ENCODE measurements at regions not wholly inside any gene's neighbourhood (a gene's known extent, or its start where the extent isn't known, plus 50 kb on each side); places are given as distances from the start of the nearest gene placed in this dataset.

GRCh38 chr2:78465707-78466106 is 559.8 kb upstream of the REG3G start:
- H3K4me1 ChIP-seq (replicated peaks; ENCODE audit: insufficient read depth) = no peaks in the 10 kb centered on the region
- ChIA-PET CTCF (no interaction called here), POLR2A (ENCODE audit: unreplicated experiment) (no interaction called here)
- peaks cover 3% of the 10 kb centered on the region; the same call in 1 of the 2 replicates for H3K36me3 ChIP-seq (ENCODE audit: low read depth)
- no TSS peak for BruUV-seq (replicated peaks)
- no peak for TF ChIP-seq EZH2 (IDR thresholded peaks at IDR 0.05; ENCODE audit: low read depth)
- TF ChIP-seq, protein P1, sequence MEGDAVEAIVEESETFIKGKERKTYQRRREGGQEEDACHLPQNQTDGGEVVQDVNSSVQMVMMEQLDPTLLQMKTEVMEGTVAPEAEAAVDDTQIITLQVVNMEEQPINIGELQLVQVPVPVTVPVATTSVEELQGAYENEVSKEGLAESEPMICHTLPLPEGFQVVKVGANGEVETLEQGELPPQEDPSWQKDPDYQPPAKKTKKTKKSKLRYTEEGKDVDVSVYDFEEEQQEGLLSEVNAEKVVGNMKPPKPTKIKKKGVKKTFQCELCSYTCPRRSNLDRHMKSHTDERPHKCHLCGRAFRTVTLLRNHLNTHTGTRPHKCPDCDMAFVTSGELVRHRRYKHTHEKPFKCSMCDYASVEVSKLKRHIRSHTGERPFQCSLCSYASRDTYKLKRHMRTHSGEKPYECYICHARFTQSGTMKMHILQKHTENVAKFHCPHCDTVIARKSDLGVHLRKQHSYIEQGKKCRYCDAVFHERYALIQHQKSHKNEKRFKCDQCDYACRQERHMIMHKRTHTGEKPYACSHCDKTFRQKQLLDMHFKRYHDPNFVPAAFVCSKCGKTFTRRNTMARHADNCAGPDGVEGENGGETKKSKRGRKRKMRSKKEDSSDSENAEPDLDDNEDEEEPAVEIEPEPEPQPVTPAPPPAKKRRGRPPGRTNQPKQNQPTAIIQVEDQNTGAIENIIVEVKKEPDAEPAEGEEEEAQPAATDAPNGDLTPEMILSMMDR (conservative IDR thresholded peaks at IDR 0.05) = no peak
- H3F3A ChIP-seq (ENCODE audit: insufficient read depth, low read depth) = no peaks in the 10 kb centered on the region
- H3K9me3 ChIP-seq (ENCODE audit: insufficient read depth, low read depth) = no peaks in the 10 kb centered on the region; the same call in 1 of the 2 replicates
- no peak overlapping the region for H3K27ac ChIP-seq
- H3K79me2 ChIP-seq (ENCODE audit: low read depth) = peaks cover 60% of the 10 kb centered on the region
- H2AFZ ChIP-seq = no peak overlapping the region
- DNase-seq = no peak
- intact Hi-C loops (cut with micrococcal nuclease; ENCODE audit: unreplicated experiment) = no loop called here
- H4K20me1 ChIP-seq (ENCODE audit: insufficient read depth) = peaks cover 41% of the 10 kb centered on the region
- no peaks in the 10 kb centered on the region for H3K27me3 ChIP-seq (ENCODE audit: insufficient read depth, low read depth)
- no peaks in the 10 kb centered on the region for H3K9me2 ChIP-seq (ENCODE audit: insufficient read depth)
- H3K4me2 ChIP-seq = no peak overlapping the region
- no peak overlapping the region for H3K4me3 ChIP-seq

DNA sequence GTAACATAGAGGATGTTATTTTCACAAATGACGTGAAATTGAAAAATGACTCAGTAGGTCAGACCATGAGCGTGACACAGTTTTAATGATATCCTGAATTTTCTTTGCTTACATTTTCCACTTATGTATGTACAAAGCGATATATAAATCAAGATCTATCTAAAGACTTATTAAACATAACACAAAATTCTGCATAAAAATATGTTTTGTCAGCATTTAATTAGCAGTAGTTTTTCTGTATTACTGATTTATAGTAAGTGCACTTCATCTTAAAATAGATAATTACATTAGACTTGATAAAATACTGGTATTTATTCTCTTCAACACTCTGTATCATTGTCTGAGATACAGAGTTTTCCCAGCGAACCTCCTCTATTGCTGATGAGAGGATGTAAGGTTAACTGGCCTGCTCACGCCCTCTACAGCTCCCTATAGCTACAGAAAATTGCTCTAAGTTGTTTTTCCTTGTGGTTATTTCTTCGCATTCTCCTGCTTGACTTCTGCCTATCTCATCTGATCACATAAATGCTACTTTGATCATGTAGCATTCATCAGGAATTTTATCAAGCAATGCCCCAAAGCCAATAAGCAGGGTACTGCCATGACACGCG is 548.8 kb upstream of the REG3G start:
- intact Hi-C loops (cut with micrococcal nuclease; ENCODE audit: unreplicated experiment) = no loop called here
- no TSS peak for BruUV-seq (replicated peaks)
- H4K20me1 ChIP-seq (ENCODE audit: insufficient read depth) = peaks cover 47% of the 10 kb centered on the region
- H3K4me1 ChIP-seq (replicated peaks; ENCODE audit: insufficient read depth) = no peaks in the 10 kb centered on the region
- no peak overlapping the region for H3K4me3 ChIP-seq
- POLR2A ChIA-PET (ENCODE audit: unreplicated experiment) = no interaction called here
- no peaks in the 10 kb centered on the region for H3K27me3 ChIP-seq (ENCODE audit: insufficient read depth, low read depth)
- no peak for DNase-seq
- H3K36me3 ChIP-seq (ENCODE audit: low read depth) = no peaks in the 10 kb centered on the region
- H3K27ac ChIP-seq = no peak overlapping the region
- H3F3A ChIP-seq (ENCODE audit: insufficient read depth, low read depth) = no peaks in the 10 kb centered on the region
- no peaks in the 10 kb centered on the region for H3K9me2 ChIP-seq (ENCODE audit: insufficient read depth)
- no peaks in the 10 kb centered on the region for H3K9me3 ChIP-seq (ENCODE audit: insufficient read depth, low read depth)
- H3K4me2 ChIP-seq = no peak overlapping the region
- H3K79me2 ChIP-seq (ENCODE audit: low read depth) = peaks cover 66% of the 10 kb centered on the region
- no peak for TF ChIP-seq EZH2 (IDR thresholded peaks at IDR 0.05; ENCODE audit: low read depth)
- TF ChIP-seq, protein P1 (conservative IDR thresholded peaks at IDR 0.05) = no peak
- no peak overlapping the region for H2AFZ ChIP-seq
- CTCF ChIA-PET = no interaction called here

- H2AFZ ChIP-seq = no peak overlapping the region
- H3K4me2 ChIP-seq = no peak overlapping the region
- DNase-seq = no peak
- H3K9me2 ChIP-seq (ENCODE audit: insufficient read depth) = no peaks in the 10 kb centered on the region
- no peaks in the 10 kb centered on the region for H3K4me1 ChIP-seq (replicated peaks; ENCODE audit: insufficient read depth)
- H3F3A ChIP-seq (ENCODE audit: insufficient read depth, low read depth) = peaks cover 5% of the 10 kb centered on the region
- H3K27me3 ChIP-seq (ENCODE audit: insufficient read depth, low read depth) = no peaks in the 10 kb centered on the region
- H3K79me2 ChIP-seq (ENCODE audit: low read depth) = peaks cover 40% of the 10 kb centered on the region; the same call in 1 of the 2 replicates
- ChIA-PET POLR2A (ENCODE audit: unreplicated experiment) (no interaction called here), CTCF (no interaction called here)
- intact Hi-C loops (cut with micrococcal nuclease; ENCODE audit: unreplicated experiment) = no loop called here
- BruUV-seq (replicated peaks) = no TSS peak
- no peaks in the 10 kb centered on the region for H3K36me3 ChIP-seq (ENCODE audit: low read depth)
- H3K4me3 ChIP-seq = no peak overlapping the region
- no peaks in the 10 kb centered on the region for H3K9me3 ChIP-seq (ENCODE audit: insufficient read depth, low read depth)
- H4K20me1 ChIP-seq (ENCODE audit: insufficient read depth) = peaks cover 16% of the 10 kb centered on the region
- no peak overlapping the region for H3K27ac ChIP-seq
- no peak for TF ChIP-seq EZH2 (IDR thresholded peaks at IDR 0.05; ENCODE audit: low read depth)
- TF ChIP-seq, protein P1 (conservative IDR thresholded peaks at IDR 0.05) = no peak
These were observed 538.9 kb upstream of the REG3G start for GRCh38 chr2:78486565-78486964.

Measured in PC-9 (cell line).